Astrocyte (in vitro differentiated cells and primary cell): ENCODE measurements at regions not wholly inside any gene's neighbourhood (a gene's known extent, or its start where the extent isn't known, plus 50 kb on each side); places are given as distances from the start of the nearest gene placed in this dataset.

Source experiments
- EZH2 ChIP-seq: IDR thresholded peaks from 2 replicates; pipeline ENCODE4 v1.6.1; 2012; ENCODE audit warnings: mild to moderate bottlenecking, low read length, inconsistent platforms; ENCODE audit not compliant: insufficient read depth
- TF ChIP-seq, protein P1 (sequence below): IDR thresholded peaks from 2 replicates; pipeline ENCODE4 v1.5.1; 2011; ENCODE audit warnings: low read depth, mild to moderate bottlenecking, inconsistent platforms, low read length, moderate library complexity; ENCODE audit not compliant: insufficient read depth

DNA sequence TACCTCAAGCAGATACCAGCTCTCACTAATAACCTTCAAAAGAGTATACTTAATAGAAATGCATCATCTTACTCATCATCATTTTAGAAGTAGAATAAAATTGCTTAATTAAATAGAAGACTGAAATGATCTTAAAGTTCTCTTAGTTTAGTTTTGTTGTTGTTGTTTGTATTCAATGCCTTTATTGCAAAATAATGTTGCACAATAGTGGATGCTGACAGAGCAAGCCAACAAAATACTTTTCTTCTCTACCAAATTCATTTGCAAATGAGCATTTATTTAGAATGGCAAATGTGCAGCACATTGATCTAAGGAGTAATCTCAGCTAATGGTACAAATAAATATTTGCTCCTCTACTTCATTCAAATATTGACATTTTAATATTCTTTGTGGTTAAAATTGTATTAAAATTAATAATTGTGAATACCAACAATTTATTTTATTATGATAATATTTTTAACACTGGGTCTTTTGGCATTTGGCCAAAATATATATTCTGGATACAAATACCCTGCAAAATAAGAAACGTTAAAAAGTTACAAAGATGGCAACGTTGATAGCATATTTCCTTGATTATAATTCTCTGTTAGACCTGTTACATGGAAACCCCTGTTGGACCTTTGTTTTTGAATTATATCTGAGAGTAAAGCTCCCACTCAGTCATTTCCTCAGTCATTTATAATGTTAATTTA is 496.1 kb downstream of the RERGL start:
- no peak for TF ChIP-seq EZH2
- TF ChIP-seq, protein P1, sequence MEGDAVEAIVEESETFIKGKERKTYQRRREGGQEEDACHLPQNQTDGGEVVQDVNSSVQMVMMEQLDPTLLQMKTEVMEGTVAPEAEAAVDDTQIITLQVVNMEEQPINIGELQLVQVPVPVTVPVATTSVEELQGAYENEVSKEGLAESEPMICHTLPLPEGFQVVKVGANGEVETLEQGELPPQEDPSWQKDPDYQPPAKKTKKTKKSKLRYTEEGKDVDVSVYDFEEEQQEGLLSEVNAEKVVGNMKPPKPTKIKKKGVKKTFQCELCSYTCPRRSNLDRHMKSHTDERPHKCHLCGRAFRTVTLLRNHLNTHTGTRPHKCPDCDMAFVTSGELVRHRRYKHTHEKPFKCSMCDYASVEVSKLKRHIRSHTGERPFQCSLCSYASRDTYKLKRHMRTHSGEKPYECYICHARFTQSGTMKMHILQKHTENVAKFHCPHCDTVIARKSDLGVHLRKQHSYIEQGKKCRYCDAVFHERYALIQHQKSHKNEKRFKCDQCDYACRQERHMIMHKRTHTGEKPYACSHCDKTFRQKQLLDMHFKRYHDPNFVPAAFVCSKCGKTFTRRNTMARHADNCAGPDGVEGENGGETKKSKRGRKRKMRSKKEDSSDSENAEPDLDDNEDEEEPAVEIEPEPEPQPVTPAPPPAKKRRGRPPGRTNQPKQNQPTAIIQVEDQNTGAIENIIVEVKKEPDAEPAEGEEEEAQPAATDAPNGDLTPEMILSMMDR: no peak
